GM11168 (cell line): ENCODE measurements at regions not wholly inside any gene's neighbourhood (a gene's known extent, or its start where the extent isn't known, plus 50 kb on each side); places are given as distances from the start of the nearest gene placed in this dataset.

Experiments
- in situ Hi-C: fragments of 300-500 bp; cut with MboI; formaldehyde crosslinking; loops from one replicate; pipeline ENCODE4 v1.12.0; 2022; ENCODE audit warnings: low sequenced_read_pairs; ENCODE audit not compliant: unreplicated experiment

- in situ Hi-C loops = no loop called here
Measured at GRCh38 chr3:102200126-102200525, 234.7 kb upstream of the ZPLD1 start.

DNA sequence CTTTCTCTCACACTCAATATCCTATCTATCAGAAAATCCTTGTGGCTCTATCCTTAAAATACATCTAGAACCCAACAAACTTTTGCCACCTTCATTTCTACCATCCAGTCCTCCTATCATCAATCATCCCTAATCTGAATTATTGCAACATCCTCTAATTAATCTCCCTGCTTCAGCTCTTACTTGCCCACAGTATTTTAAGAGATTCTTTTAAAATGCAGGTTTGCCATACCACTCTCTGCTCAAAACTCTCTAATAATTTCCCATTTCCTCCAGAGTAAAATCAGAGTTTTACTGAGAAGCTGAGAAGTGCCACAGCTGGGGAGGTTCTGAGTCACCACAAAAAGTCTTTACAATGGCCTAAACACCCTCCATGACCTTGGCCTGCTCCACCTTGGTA is 234.3 kb upstream of the ZPLD1 start:
- in situ Hi-C loops = no loop called here

GRCh38 chr3:102205647-102206046 is 229.2 kb upstream of the ZPLD1 start:
- in situ Hi-C loops = no loop called here

DNA sequence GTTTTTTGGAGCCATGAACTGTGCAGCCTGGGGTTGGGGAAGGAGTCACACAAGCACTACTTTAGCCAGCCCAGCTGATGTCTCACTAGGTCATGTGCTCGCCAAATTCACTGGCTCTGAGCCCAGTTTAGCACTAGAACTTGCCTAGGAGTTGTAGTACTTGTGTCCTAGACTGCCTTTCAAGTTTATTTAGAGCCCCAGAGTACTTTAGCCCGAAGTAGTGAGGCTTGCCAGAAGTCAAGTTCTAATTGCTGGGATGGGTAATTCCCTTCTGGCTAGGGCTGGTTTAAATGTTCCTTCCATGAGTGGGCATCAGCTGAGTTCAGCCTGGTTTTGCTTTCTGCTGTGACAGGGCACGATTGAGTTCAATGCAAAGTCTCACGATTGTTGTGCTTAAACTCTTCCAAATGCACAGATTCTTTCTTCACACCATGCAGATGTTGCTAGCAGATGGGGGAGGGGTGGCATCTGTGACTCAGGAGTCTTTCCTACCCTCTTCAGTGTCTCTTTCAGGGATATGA is 228.2 kb upstream of the ZPLD1 start:
- in situ Hi-C loops = no loop called here

DNA sequence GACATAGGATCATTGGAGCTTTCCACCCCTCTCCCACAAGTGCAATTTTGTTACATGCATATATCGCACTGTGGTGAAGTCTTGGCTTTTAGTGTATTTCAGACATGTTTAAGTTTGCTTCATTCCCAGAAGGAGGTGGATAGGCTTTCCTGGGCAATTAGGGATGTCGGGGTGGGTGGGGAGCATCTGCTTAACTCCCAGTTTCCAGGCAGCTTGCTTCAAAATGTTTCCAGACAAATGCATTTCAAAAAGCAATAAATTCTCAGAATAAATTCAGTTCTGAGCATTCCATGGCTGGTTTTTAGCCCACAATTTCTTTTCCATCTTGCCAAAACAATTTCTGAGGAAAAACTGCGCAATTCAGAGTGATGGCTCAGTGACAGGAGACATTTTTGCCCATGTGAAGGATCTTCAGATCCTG is 227.7 kb upstream of the ZPLD1 start:
- in situ Hi-C loops = no loop called here

GRCh38 chr3:102215166-102215565 is 219.6 kb upstream of the ZPLD1 start:
- in situ Hi-C loops = no loop called here

- in situ Hi-C loops = no loop called here
Measured at GRCh38 chr3:102223132-102223531, 211.7 kb upstream of the ZPLD1 start.

- in situ Hi-C loops = no loop called here
Measured at GRCh38 chr3:102224171-102224570, 210.6 kb upstream of the ZPLD1 start.

- in situ Hi-C loops = loop anchor here (5.0 kb wide), 2 partner anchors 173 to 408 kb away; no protein-coding TSS in a partner anchor
Measured at GRCh38 chr3:102225005-102225404, 209.8 kb upstream of the ZPLD1 start.

GRCh38 chr3:102225407-102226132 is 209.2 kb upstream of the ZPLD1 start:
- in situ Hi-C loops = loop anchor here (5.0 kb wide), 2 partner anchors 173 to 408 kb away; no protein-coding TSS in a partner anchor

GRCh38 chr3:102226463-102226862 is 208.4 kb upstream of the ZPLD1 start:
- in situ Hi-C loops = loop anchor here (5.0 kb wide), 2 partner anchors 174 to 409 kb away; no protein-coding TSS in a partner anchor

- in situ Hi-C loops = loop anchor here (5.0 kb wide), 2 partner anchors 177 to 412 kb away; no protein-coding TSS in a partner anchor
Measured at GRCh38 chr3:102229062-102229655, 205.7 kb upstream of the ZPLD1 start.

GRCh38 chr3:102230057-102230456 is 204.8 kb upstream of the ZPLD1 start:
- in situ Hi-C loops = loop anchor here (5.0 kb wide), 1 partner anchor 307 kb away; no protein-coding TSS in a partner anchor

GRCh38 chr3:102233881-102234280 is 200.9 kb upstream of the ZPLD1 start:
- in situ Hi-C loops = loop anchor here (5.0 kb wide), 1 partner anchor 303 kb away; no protein-coding TSS in a partner anchor

GRCh38 chr3:102235679-102236078 is 199.1 kb upstream of the ZPLD1 start:
- in situ Hi-C loops = no loop called here

DNA sequence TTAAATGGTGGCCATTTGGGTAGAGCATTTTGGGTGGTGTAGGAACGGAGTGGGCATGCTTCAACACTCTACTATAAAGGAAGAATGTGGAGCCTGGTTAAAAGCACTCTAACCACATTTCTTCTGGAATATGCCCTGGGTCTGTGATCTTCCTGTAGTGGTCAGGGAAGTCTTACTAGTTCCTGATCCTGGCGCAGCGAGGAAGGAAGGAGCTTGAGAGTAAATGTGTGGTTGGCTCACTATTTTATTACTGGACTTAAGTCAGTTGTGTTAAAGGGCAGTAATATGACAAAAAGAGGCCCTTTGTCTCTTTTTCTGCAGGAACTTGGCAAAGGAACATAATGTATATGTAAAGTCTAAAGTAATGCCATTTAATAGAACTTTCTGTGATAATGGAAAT is 197.6 kb upstream of the ZPLD1 start:
- in situ Hi-C loops = no loop called here

DNA sequence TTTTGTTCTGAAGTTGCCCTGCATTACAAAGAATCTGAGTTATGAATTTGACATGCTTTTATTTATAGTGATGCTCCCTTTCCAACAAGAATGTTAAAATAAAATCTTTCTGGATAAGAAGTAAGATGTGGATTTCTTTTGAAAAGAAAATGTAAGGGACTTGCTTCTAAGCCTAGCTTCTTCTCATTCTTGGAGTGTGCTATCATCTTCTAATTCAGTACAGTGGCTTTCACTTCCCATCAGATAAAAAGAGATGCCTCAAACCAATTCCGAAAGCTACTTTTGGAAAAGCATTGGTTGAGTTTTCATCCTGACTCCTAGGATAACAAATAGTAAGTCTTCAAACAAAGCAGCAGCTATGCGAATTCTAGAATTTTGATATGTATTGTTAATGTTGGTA is 197.0 kb upstream of the ZPLD1 start:
- in situ Hi-C loops = no loop called here

DNA sequence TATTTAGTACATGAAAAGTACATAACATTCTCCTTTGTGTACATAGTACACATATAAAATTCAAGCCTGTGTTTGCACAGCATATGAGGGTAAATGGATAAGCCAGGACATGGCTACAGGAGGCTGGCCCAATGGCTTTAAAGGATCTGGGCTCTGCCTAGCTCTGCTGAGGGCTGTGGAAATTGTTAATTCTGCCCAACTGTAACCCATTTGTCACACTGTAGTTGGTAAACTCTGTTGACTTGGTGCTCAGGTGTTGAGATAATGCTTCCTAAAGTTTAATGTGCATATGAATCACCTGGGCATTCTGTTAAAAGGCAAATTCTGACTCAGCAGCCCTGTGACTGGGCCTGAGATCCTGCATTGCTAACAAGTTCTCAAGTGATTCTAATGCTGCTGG is 196.5 kb upstream of the ZPLD1 start:
- in situ Hi-C loops = no loop called here

DNA sequence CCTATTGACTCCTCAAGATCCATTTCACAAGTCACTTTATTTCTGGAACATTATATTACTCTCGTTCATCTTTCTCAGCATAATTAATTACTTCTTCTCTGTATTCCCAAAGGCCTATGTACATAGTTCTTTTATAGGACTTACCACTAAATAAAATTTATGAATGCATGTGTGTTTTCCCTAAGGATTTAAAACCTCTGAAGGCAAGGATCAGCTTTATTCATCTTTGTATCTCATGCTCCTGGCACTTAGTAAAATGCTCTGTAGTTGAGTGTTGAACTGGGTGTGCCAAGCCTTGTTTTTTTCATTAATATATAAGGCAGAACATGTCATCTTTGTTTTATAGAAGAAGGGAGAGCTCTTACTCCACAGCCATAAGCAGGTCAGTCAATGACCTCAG is 194.1 kb upstream of the ZPLD1 start:
- in situ Hi-C loops = no loop called here

DNA sequence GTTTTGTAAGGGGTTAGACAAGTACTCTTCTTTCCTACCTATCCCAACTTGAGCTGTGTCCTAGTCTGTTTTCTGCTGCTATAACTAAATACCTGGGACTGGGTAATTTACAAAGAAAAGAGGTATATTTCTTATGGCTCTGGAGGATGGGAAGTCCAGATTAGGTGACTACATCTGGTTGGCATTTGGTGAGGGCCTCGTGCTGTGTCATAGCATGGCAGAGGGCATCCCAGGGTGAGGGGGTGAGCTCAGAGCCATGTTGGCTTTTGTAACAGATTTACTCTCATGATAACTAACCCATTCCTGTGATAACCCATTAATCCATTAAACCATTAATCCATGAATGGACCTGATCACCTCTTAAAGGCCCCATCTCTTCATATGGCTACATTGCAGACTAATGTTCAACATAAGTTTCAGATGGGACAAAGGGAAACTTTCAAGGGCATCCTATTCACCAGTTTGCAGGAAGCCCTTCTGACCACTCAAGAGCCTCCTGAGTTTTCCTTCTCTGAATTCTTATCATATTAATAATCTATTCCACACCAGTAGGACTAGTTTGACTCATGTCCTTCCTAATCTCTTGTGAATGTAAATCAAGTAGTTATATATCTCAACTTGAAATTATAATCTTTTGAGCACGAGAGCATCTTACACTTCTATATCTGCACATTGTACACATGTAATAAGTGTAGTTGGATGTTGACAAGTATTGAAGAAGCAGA is 185.7 kb upstream of the ZPLD1 start:
- in situ Hi-C loops = no loop called here

GRCh38 chr3:102255736-102256135 is 179.1 kb upstream of the ZPLD1 start:
- in situ Hi-C loops = no loop called here
